GM18951 (cell line): ENCODE measurements at regions not wholly inside any gene's neighbourhood (a gene's known extent, or its start where the extent isn't known, plus 50 kb on each side); places are given as distances from the start of the nearest gene placed in this dataset.
"Not testable (repeated sequence)": the region's sequence is repeated elsewhere in the genome, so short reads cannot be mapped to it uniquely, and the experiment has no call there.

Source experiments
- POLR2A ChIP-seq: IDR thresholded peaks from 4 replicates; pipeline ENCODE4 v1.6.1; 2011; ENCODE audit warnings: mild to moderate bottlenecking; ENCODE audit not compliant: insufficient read length, insufficient read depth; ENCODE audit errors: extremely low read depth
- in situ Hi-C: fragments of 300-500 bp; cut with MboI; formaldehyde crosslinking; loops from one replicate; pipeline ENCODE4 v1.12.0; 2022; ENCODE audit warnings: low sequenced_read_pairs, mixed read lengths, inconsistent platforms; ENCODE audit not compliant: unreplicated experiment

DNA sequence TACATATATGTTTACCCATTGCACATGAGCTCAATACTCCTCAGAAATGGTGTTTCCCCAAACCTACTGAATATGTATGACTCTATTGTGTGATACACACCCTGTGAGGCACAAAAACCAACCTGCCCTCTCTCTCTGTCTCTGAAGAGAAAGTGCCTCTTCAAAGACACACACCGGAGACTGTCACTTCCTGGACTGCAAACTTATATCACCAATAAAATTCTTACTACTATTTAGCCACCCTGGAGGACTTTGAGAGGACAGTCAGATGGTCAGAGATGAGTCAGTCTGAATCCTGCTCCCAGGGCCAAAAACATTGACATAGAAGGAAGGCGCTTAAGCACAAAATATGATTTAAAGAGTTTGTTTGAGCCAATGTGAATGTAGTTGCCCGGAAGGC is 110.4 kb downstream of the PPIAL4G start:
- in situ Hi-C loops: no loop called here
- no peak for TF ChIP-seq POLR2A

DNA sequence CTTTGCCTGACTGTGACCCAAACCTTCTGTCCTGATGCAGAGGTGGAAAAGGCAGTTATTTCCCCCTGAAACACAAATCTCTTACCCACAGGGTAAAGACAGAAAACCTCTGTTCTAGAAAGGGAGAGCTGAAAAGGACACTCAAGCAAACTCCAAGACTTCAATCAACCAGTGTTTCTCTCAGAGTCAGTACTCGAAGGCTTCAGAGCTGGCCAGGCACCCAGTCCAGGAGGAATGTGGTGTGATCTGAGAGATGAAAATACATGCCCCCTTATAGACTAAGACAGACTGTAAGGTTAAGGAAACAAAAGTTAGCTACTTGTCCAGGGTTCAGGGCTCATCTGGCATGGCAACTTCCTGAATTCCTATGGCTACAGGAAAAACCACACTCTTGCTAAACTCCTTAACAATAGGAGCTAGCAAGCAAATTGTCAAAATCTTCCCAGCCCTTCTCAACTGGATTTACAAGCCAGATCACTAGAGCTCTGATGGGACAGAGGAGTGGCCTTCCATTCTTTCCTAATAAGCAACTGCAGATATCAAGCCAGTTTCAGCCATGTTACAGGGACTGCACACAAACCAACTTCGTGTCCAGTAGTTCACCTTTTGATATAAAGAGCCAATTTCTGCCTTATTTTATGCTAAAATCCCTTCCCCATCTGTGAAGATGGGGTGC is 110.9 kb downstream of the PPIAL4G start:
- in situ Hi-C loops: not testable (repeated sequence)

DNA sequence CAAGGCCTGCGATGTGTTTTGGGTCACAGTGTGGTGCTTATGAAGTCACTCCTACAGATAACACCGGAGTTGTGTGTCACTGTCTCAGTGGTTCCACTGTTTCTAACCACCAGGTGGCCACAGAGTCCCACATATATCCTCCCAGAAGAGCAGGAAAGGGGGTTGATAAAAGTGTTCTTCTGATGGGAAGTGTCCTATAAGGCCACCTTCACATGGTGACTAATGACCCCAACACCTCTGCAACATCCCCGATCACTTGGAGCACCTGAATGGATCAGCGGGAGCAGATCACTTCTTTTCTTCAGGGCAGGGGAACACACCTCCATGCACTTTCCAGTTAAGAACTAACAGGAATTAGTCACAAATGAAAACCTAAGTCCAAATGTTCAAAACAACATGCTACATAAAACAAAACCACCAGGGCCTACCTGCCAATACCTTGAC is 111.5 kb downstream of the PPIAL4G start:
- in situ Hi-C loops: not testable (repeated sequence)

DNA sequence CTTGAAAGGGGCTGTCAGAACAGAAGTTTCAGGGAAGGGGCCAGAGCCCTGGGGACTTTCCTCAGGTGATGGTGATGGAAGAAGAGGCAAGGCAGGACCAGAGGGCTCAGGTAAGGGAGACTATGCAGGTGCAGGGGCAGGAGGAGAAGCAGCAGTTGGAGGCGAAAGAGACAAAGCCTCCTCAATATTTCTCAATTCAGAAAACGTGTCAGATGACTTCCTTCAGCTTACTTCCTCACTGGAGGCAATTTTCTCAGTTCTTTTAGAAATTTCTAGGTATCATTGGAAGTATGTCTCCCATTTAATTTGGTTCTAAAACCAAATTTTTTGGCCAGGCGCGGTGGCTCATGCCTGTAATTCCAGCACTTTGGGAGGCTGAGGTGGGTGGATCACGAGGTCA is 112.4 kb downstream of the PPIAL4G start:
- in situ Hi-C loops: not testable (repeated sequence)

DNA sequence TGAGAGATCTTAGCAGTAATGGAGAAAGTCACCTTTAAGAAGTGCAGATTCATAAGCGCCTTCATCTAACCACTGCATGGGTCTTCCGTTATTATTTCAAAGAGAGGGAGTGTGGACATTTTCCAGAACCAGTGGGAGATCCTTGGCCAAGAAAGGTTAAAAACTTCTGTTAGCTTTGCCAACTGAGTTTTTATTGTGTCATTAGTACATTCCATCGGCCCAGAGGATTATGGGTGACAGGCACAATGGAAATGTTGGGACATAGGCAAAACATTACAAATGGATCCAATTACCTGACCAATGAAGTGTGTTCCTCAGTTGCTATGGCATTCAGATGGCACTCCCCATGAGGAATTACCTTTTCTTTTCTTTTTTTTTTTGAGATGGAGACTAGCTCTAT is 115.5 kb downstream of the PPIAL4G start:
- in situ Hi-C loops: no loop called here

DNA sequence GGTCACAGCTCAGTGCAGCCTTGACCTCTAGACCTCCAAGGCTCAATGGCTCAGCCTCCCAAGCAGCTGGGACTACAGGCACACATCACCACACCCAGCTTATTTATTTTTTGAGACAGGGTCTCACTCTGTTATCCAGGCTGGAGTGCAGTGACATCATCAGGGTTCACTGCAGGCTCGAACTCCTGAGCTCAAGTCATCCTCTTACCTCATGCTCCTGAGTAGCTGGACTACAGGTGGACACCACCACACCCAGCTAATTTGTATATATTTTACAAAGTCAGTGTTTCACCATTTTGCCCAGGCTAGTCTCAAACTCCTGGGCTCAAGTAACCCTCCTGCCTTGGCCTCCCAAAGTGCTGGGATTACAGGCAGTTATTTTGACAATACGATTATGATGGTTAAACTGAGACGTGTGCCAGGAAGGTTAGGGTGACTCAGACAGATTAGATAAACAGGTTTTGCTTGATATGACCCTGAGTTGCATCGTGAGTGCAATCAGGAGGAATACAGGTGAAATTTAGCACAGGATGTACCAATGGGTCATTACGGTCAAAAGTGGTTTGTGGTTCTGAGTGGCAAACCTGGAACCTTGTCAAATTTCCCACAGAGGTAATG is 116.9 kb downstream of the PPIAL4G start:
- in situ Hi-C loops: not testable (repeated sequence)

More for the DNA sequence above, 115.5 kb downstream of the PPIAL4G start:
- no peak for TF ChIP-seq POLR2A

DNA sequence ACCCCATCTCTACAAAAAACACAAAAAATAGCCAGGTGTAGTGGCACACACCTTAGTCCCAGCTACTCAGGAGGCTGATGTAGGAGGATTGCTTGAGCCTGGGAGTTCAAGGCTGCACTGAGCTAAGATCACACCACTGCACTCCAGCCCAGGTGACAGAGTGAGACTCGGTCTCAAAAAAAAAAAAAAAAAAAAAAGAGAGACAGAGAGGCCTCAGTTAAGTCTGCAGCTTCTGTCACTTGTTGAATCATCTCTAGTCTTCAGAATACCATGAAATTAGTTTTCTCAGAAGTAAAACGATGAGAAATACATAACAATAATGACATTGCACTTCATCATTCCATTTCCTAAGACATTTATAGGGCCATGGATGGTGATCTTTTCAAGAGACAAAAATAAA is 118.0 kb downstream of the PPIAL4G start:
- in situ Hi-C loops: not testable (repeated sequence)

DNA sequence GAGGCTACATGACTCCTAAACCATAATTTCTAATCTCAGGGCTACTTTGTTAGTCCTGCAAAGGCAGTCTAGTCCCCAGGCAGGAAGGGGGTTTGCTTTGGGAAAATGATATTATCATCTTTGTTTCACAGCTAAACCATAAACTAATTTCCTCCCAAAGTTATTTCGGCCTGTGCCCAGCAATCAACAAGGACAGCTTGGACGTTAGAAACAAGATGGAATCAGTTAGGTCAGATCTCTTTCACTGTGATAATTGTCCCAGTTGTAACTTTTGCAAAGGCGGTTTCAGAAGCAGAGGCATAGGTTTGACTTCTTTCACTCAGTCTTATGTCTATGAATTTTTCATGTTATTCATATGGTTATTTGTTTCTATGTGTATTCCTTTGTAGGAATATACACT is 119.1 kb downstream of the PPIAL4G start:
- in situ Hi-C loops: not testable (repeated sequence)

DNA sequence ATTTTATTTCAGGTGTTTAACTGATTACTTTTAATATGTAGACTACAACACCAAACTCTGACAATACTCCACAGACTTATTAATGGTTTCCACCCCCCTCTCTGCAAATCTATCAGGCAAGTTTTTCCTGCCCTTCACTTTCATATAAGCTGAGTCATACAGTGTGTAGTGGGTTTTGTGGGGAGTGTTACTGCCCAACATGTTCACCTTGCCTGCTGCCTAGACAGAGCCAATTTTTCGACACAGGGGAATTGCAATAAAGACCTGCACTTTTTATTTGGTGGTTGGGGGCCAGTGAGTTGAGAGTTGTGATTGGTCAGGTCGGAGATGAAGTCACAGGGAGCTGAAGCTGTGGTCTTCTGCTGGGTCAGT is 119.7 kb downstream of the PPIAL4G start:
- in situ Hi-C loops: no loop called here
- no peak for TF ChIP-seq POLR2A

DNA sequence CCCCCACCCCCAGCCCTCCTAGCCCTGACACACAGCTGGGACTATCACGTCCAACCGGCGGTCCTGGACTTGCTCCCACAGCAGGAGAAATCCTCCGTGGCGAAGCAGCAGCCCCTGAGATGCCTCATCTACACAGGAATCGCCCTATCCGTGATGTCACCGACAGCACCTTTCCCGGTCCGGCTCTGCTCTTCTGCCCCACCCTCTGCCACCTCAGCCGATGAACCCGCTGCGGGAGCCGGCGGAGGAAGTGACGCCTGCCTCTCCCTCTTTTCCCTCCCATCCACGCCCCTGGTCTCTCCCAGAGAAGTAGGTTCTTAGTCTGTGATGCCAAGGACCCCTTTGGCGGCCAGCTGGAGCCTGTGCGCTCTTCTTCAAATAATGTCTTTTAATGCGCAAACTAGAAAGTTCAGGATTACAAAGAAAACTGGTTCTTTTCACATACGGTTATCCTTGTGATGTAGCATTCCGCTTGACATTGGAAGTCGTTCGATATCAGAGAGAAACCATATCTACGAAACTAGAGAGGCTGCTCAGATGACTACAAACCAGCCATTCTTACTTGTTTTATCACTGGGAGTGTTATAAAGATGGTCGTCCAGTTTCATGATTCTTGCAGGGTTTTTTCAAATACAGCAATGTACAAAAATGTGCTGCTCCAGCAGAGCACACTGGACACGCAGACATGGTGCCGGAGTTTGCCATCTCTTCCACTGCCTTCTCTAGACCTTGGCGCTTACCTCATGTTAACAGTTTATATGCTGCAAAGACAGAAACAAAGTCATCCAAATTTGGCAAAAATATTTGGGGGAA is 120.3 kb downstream of the PPIAL4G start:
- in situ Hi-C loops: no loop called here
- TF ChIP-seq POLR2A: no peak

DNA sequence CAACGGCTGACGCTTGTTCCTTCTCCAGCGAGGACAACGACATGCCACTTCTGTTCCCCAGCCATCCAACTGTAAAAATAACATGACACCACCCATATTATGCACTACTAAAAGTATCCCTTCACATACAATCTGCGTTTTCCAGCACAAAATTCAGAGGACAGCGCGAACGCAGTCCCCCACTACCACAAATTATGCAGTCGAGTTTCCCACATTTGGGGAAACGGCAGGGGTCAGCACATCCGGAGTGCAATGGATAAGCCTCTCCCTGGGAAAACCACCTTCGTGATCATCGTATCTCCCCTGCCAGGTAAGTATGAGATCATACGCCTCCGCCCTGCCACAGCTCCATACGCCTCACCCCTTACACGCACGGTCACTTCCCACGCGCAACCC is 120.9 kb downstream of the PPIAL4G start:
- in situ Hi-C loops: no loop called here
- TF ChIP-seq POLR2A: no peak

DNA sequence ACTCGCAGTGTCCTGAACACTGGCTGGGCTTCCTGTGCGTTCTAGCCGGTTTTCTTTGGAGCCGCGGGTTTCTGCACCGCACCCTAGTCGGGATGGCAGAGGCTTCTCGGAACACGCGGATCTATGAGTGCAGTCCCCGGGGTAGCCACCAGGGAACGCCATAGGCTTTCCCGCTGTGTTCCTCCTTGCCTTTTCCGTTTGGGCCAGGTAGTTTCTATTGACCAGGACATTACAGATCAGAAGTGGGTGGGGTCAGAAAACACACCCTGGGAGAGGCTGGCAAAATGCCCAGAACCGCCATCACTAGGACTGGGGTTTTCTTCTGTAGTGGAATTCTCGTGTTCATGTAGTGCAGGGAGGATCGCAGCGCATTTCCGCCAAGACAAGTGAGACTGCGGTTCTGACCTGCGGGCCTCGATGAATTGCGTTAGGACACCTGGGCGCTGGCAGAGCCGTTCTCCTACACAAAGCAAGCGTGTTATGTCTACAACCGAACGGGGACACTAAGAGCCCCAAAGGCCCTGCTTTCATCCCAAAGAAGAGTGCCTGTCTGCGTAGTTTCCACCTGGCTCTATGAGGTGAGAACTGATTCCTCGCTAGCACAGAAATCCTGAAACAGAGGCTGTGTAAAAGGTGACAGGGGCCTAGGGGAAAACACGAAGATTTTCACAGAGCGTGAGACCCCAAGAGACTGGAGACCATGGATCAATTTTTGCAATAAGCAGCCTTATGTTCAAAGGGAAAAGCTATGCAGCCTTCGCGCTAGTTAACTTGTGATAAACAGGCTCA is 121.5 kb downstream of the PPIAL4G start:
- in situ Hi-C loops: not testable (repeated sequence)

DNA sequence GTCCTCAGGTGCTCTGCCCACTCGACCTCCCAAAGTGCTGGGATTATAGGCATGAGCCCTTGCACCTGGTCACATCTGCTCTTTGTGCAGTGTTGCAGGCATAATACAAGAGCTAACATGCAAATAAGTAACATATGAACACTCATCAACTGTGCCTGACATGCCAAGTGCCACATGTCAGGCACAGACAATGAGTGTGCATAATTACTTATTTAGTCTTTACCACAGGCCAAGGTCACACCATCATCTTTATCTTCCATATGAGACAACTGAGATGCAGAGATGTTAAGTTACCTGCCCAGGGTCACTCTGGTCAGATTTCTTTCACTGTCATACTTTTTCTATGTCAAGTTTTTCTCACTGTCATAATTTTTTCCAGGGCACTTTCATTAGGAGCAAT is 126.1 kb downstream of the PPIAL4G start:
- in situ Hi-C loops: no loop called here
- no peak for TF ChIP-seq POLR2A

DNA sequence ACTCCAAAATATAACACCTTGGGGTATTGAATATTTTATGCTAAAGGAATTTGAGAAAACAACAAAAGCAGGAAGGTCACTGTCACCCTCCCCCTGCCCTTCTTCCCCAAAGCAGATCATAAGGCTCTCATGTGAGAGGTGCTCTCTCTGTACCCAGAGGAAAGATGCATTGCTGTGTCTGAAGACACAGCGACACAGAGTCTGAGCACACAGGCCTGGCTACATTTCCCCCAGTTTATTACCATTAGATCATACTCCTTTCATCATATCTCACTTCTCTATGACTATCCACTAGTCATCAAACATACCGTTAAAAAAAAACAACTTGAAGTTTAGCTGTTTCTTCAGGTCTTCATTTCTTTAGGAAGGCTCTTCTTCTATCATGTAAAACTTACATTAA is 127.1 kb downstream of the PPIAL4G start:
- TF ChIP-seq POLR2A: no peak
- in situ Hi-C loops: no loop called here
